Neural progenitor cell (in vitro differentiated cells): ENCODE measurements at regions not wholly inside any gene's neighbourhood (a gene's known extent, or its start where the extent isn't known, plus 50 kb on each side); places are given as distances from the start of the nearest gene placed in this dataset.

Experiments
- EZH2 ChIP-seq: fragments of 200-600 bp; sonication (generic); IDR thresholded peaks from 2 replicates; pipeline ENCODE4 v1.6.1; 2017; ENCODE audit warnings: antibody characterized with exemption, mild to moderate bottlenecking, moderate library complexity
- EZH2phosphoT487 ChIP-seq: fragments of 200-600 bp; sonication (generic); IDR thresholded peaks from 2 replicates; pipeline ENCODE4 v1.6.1; 2017; ENCODE audit warnings: antibody characterized with exemption
- TF ChIP-seq, protein P1 (sequence below): fragments of 200-600 bp; sonication (generic); IDR thresholded peaks from 2 replicates; pipeline ENCODE4 v1.5.1; 2017; ENCODE audit warnings: antibody characterized with exemption, mild to moderate bottlenecking

- TF ChIP-seq, protein P1, sequence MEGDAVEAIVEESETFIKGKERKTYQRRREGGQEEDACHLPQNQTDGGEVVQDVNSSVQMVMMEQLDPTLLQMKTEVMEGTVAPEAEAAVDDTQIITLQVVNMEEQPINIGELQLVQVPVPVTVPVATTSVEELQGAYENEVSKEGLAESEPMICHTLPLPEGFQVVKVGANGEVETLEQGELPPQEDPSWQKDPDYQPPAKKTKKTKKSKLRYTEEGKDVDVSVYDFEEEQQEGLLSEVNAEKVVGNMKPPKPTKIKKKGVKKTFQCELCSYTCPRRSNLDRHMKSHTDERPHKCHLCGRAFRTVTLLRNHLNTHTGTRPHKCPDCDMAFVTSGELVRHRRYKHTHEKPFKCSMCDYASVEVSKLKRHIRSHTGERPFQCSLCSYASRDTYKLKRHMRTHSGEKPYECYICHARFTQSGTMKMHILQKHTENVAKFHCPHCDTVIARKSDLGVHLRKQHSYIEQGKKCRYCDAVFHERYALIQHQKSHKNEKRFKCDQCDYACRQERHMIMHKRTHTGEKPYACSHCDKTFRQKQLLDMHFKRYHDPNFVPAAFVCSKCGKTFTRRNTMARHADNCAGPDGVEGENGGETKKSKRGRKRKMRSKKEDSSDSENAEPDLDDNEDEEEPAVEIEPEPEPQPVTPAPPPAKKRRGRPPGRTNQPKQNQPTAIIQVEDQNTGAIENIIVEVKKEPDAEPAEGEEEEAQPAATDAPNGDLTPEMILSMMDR: no peak
- no peak for TF ChIP-seq EZH2
- TF ChIP-seq EZH2phosphoT487: no peak
Measured at GRCh38 chr10:106320078-106320477, 844.4 kb downstream of the SORCS1 start.
